Panc1 (cell line): ENCODE measurements at regions not wholly inside any gene's neighbourhood (a gene's known extent, or its start where the extent isn't known, plus 50 kb on each side); places are given as distances from the start of the nearest gene placed in this dataset.
"Not testable (repeated sequence)": the region's sequence is repeated elsewhere in the genome, so short reads cannot be mapped to it uniquely, and the experiment has no call there.

Experiments used
- ATAC-seq: fragments of 200-7000 bp; cut with Tn5 transposase; 2 replicates; pipeline ENCODE4 v1.9.1; 2020; ENCODE audit warnings: mild to moderate bottlenecking, moderate library complexity
- BruUV-seq: library from RNA; stranded (reverse); fragments of 400-500 nt; replicated peaks from 2 replicates; lab custom pipeline; 2021; lab: Mats Ljungman, UMichigan
- CTCF ChIA-PET: fragments of 300-600 bp; sonication (Branson Sonifier 250); formaldehyde crosslinking; loops from one replicate; lab custom pipeline; 2022; ENCODE audit warnings: antibody characterized with exemption; lab: Charles Lee
- POLR2A ChIA-PET: fragments of 300-600 bp; sonication (Branson Sonifier 250); formaldehyde crosslinking; loops from one replicate; lab custom pipeline; 2022; ENCODE audit warnings: antibody characterized with exemption; lab: Charles Lee
- DNase-seq: peaks from one replicate; pipeline ENCODE4 v3.0.0-alpha.2; 2010; ENCODE audit warnings: low read depth, low spot score
- H3K27ac ChIP-seq: 2 replicates; pipeline ENCODE4 v1.5.1; 2011; ENCODE audit warnings: mild to moderate bottlenecking, low read length, inconsistent platforms
- H3K27me3 ChIP-seq: fragments of 200-500 bp; sonication (Bioruptor generic); 2 replicates; pipeline ENCODE4 v1.6.0; 2014; ENCODE audit warnings: low read length, inconsistent platforms; ENCODE audit not compliant: control insufficient read depth, insufficient read depth
- H3K36me3 ChIP-seq: fragments of 200-500 bp; sonication (Bioruptor generic); 2 replicates; pipeline ENCODE4 v1.5.1; 2014; ENCODE audit warnings: inconsistent platforms, mild to moderate bottlenecking, low read length, moderate library complexity; ENCODE audit not compliant: control insufficient read depth, insufficient read depth
- H3K4me1 ChIP-seq: 2 replicates; pipeline ENCODE4 v1.5.1; 2011; ENCODE audit warnings: inconsistent platforms, mild to moderate bottlenecking, low read length, moderate library complexity; ENCODE audit not compliant: control insufficient read depth, insufficient read depth
- H3K4me3 ChIP-seq, 2 experiments: 2 replicates each; pipeline ENCODE4 v1.5.1; 2011 to 2012; ENCODE audit warnings: low read depth in 2 of 2, low read length in 2 of 2, mild to moderate bottlenecking in 2 of 2, inconsistent platforms in 1 of 2, moderate library complexity in 1 of 2
- H3K9me3 ChIP-seq: fragments of 200-500 bp; sonication (Bioruptor generic); 2 replicates; pipeline ENCODE4 v1.5.1; 2014; ENCODE audit warnings: low read depth, mild to moderate bottlenecking, inconsistent platforms, low read length, moderate library complexity; ENCODE audit not compliant: control insufficient read depth, insufficient read depth
- CTCF ChIP-seq: fragments of 450-650 bp; IDR thresholded peaks from 2 replicates; pipeline ENCODE4 v1.5.1; 2017; ENCODE audit warnings: mild to moderate bottlenecking
- POLR2AphosphoS5 ChIP-seq: IDR thresholded peaks from 2 replicates; pipeline ENCODE4 v1.6.1; 2012; ENCODE audit warnings: mild to moderate bottlenecking, low read depth, low read length, moderate library complexity
- REST ChIP-seq, 2 experiments: IDR thresholded peaks; 2 replicates each; pipeline ENCODE4 v1.6.1; 2011 to 2012; ENCODE audit warnings: low read depth in 2 of 2, control low read depth in 1 of 2, low read length in 1 of 2, mild to moderate bottlenecking in 1 of 2, moderate library complexity in 1 of 2; ENCODE audit not compliant: insufficient read depth in 1 of 2
- SIN3A ChIP-seq: IDR thresholded peaks from 2 replicates; pipeline ENCODE4 v1.6.1; 2012; ENCODE audit warnings: low read depth, mild to moderate bottlenecking, low read length, moderate library complexity, borderline replicate concordance; ENCODE audit not compliant: insufficient read depth
- TCF7L2 ChIP-seq: IDR thresholded peaks from 2 replicates; pipeline ENCODE4 v1.6.1; 2011; ENCODE audit warnings: mild to moderate bottlenecking, low read depth, low read length, inconsistent platforms
- in situ Hi-C: cut with HindIII; loops from 2 replicates; pipeline ENCODE4 v1.10.0; 2016; ENCODE audit warnings: low sequenced_read_pairs, low pct_unique_long_range_greater_than_20kb
- intact Hi-C: fragments of 100-400 bp; cut with micrococcal nuclease; formaldehyde crosslinking; loops from one replicate; pipeline ENCODE4 v1.10.0; 2022; ENCODE audit not compliant: unreplicated experiment

GRCh38 chr7:119647286-119647685, 625.7 kb upstream of the KCND2 start:
- ChIA-PET POLR2A (no interaction called here), CTCF (no interaction called here)
- no peaks in the 10 kb centered on the region for H3K4me1 ChIP-seq
- H3K27me3 ChIP-seq: no peaks in the 10 kb centered on the region
- no peak for DNase-seq
- ATAC-seq: no peak
- no peaks in the 10 kb centered on the region for H3K9me3 ChIP-seq
- no peak overlapping the region for H3K27ac ChIP-seq
- no peak overlapping the region for H3K4me3 ChIP-seq
- no TSS peak for BruUV-seq
- in situ Hi-C loops: no loop called here
- TF ChIP-seq POLR2AphosphoS5 (no peak), REST (IDR thresholded peaks at IDR 0.05; ENCODE audit: insufficient read depth in 1 of 2, low read depth in 2 of 2, low read length in 1 of 2) (no peak), CTCF (no peak), SIN3A (no peak), TCF7L2 (no peak)
- no peaks in the 10 kb centered on the region for H3K36me3 ChIP-seq
- intact Hi-C loops: no loop called here

GRCh38 chr7:119648752-119649151, 624.2 kb upstream of the KCND2 start:
- not testable (repeated sequence) for ATAC-seq, BruUV-seq

GRCh38 chr7:119660080-119660479, 612.9 kb upstream of the KCND2 start:
- Histone ChIP-seq H3K9me3 (no peaks in the 10 kb centered on the region), H3K4me1 (no peaks in the 10 kb centered on the region), H3K27me3 (no peaks in the 10 kb centered on the region), H3K27ac (no peak overlapping the region), H3K36me3 (no peaks in the 10 kb centered on the region), H3K4me3 (no peak overlapping the region)
- no peak for ATAC-seq
- DNase-seq: no peak
- intact Hi-C loops: no loop called here
- POLR2A ChIA-PET: no interaction called here
- no peak for TF ChIP-seq CTCF
- TF ChIP-seq TCF7L2: no peak
- no peak for TF ChIP-seq SIN3A
- no peak for TF ChIP-seq POLR2AphosphoS5
- no peak for TF ChIP-seq REST (IDR thresholded peaks at IDR 0.05; ENCODE audit: insufficient read depth in 1 of 2, low read depth in 2 of 2, low read length in 1 of 2)
- CTCF ChIA-PET: no interaction called here
- BruUV-seq: no TSS peak
- in situ Hi-C loops: no loop called here

More at GRCh38 chr7:119648752-119649151, 624.2 kb upstream of the KCND2 start:
- H3K27ac ChIP-seq, H3K27me3 ChIP-seq, H3K4me3 ChIP-seq, CTCF ChIA-PET, H3K4me1 ChIP-seq, intact Hi-C loops, POLR2A ChIA-PET, H3K9me3 ChIP-seq, DNase-seq, in situ Hi-C loops, H3K36me3 ChIP-seq: not testable (repeated sequence)
